ENCODE measurements at regions not wholly inside any gene's neighbourhood (a gene's known extent, or its start where the extent isn't known, plus 50 kb on each side); places are given as distances from the start of the nearest gene placed in this dataset.

DNA sequence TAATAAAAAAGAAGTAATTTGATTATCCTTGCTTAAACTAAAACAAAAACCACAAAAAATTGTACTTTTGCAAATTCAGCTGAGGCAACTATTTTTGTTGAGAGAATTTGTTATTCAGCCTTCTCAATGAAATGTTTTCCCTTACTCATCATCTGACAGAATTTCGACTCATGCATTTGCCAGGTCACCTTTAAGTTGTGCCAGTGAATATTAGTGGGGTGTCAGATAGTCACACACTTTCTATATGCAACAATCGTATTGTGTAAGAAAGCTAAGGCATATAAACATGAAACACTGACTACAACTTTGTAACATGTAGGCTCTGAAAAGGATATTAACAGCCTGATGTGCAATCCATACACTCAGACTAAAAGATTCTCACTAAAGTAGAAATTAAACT lies 1653.1 kb upstream of the SLC39A10 start:
- H3K27me3 ChIP-seq (replicated peaks in 1 of 2; ENCODE audit: control insufficient read depth in 2 of 2, insufficient read depth in 2 of 2, low read length in 1 of 2) = no peaks in the 10 kb centered on the region
- TF ChIP-seq ZSCAN29 (IDR thresholded peaks at IDR 0.05) (no peak), TBL1XR1 (IDR thresholded peaks at IDR 0.05; ENCODE audit: low read depth, low read length) (no peak), POLR2AphosphoS2 (IDR thresholded peaks at IDR 0.05; ENCODE audit: low read depth, low read length) (no peak), HDAC2 (IDR thresholded peaks at IDR 0.05) (no peak), BCL11A (IDR thresholded peaks at IDR 0.05; ENCODE audit: low read depth, low read length) (no peak), ZBED1 (IDR thresholded peaks at IDR 0.05; ENCODE audit: borderline replicate concordance) (no peak), SMAD5 (IDR thresholded peaks at IDR 0.05; ENCODE audit: low read depth) (no peak), POU2F2 (IDR thresholded peaks at IDR 0.05; ENCODE audit: borderline replicate concordance, low read depth, low read length) (no peak), ATF2 (IDR thresholded peaks at IDR 0.05; ENCODE audit: low read length) (no peak), SP1 (IDR thresholded peaks at IDR 0.05; ENCODE audit: low read depth, low read length) (no peak), ZBTB4 (CRISPR knock-in tag; IDR thresholded peaks at IDR 0.05) (no peak), NR2C1 (IDR thresholded peaks at IDR 0.05) (no peak), ETV6 (conservative IDR thresholded peaks at IDR 0.05 in 1 of 2, IDR thresholded peaks at IDR 0.05 in 1 of 2; ENCODE audit: borderline replicate concordance in 1 of 2, low read depth in 1 of 2) (no peak), TCF7 (IDR thresholded peaks at IDR 0.05; ENCODE audit: borderline replicate concordance) (no peak)
- DNase-seq (ENCODE audit: low read depth, low spot score) (no peak), ATAC-seq (no peak), FAIRE-seq (no peak)
- in situ Hi-C loops (cut with MboI) (no loop called here), intact Hi-C loops (cut with micrococcal nuclease; ENCODE audit: unreplicated experiment) (no loop called here)
- no peaks in the 10 kb centered on the region for H3K36me3 ChIP-seq (ENCODE audit: control insufficient read depth in 2 of 2, insufficient read depth in 2 of 2, low read length in 1 of 2)
- H3K4me2 ChIP-seq (ENCODE audit: control insufficient read depth, insufficient read depth) = no peak overlapping the region
- H3K27ac ChIP-seq (ENCODE audit: control insufficient read depth, insufficient read depth) = no peak overlapping the region
- ChIA-PET CTCF (no interaction called here), RAD21 (ENCODE audit: unreplicated experiment) (no interaction called here), POLR2A (no interaction called here), SMC1A (ENCODE audit: uncharacterized antibody, unreplicated experiment) (interaction anchor here (1.6 kb wide), 1 partner anchor 25 kb away, joined by 3 read pairs; no protein-coding TSS in a partner anchor)
- WGBS (ENCODE audit: insufficient coverage, insufficient replicate concordance, low lambda C conversion rate, missing lambda C conversion rate) = 0% methylated on average over 2 of the region's 2 CpGs
- no peaks in the 10 kb centered on the region for H3K4me1 ChIP-seq (ENCODE audit: control insufficient read depth, insufficient read depth, low read length)
- H2AFZ ChIP-seq (ENCODE audit: control insufficient read depth, low read depth, low read length) = no peak overlapping the region
- no peaks in the 10 kb centered on the region; the same call in 2 of the 3 replicates for H3K9me3 ChIP-seq (replicated peaks; ENCODE audit: control insufficient read depth, insufficient read depth, low read length)
- H3K9ac ChIP-seq (ENCODE audit: control insufficient read depth, insufficient read depth, low read length) = no peak overlapping the region
- no peaks in the 10 kb centered on the region for H3K79me2 ChIP-seq (ENCODE audit: control insufficient read depth, insufficient read depth, low read length)
- no peaks in the 10 kb centered on the region for H4K20me1 ChIP-seq (ENCODE audit: control insufficient read depth, insufficient read depth)
- BruUV-seq (replicated peaks) = no TSS peak
- no peak overlapping the region for H3K4me3 ChIP-seq

Measured in GM12878 (cell line).